Rectal smooth muscle tissue (tissue), 1 donor: ENCODE measurements at regions not wholly inside any gene's neighbourhood (a gene's known extent, or its start where the extent isn't known, plus 50 kb on each side); places are given as distances from the start of the nearest gene placed in this dataset.

Experiments
- H3K27ac ChIP-seq: one replicate; pipeline ENCODE4 v1.7.0; 2013; ENCODE audit warnings: low read depth, low read length, inconsistent platforms
- H3K27me3 ChIP-seq: one replicate; pipeline ENCODE4 v1.7.0; 2013; ENCODE audit warnings: low read length; ENCODE audit not compliant: control insufficient read depth, insufficient read depth
- H3K36me3 ChIP-seq: one replicate; pipeline ENCODE4 v1.7.0; 2013; ENCODE audit warnings: low read length; ENCODE audit not compliant: control insufficient read depth, insufficient read depth
- H3K4me1 ChIP-seq: one replicate; pipeline ENCODE4 v1.7.0; 2013; ENCODE audit warnings: low read length; ENCODE audit not compliant: control insufficient read depth, insufficient read depth
- H3K4me3 ChIP-seq: one replicate; pipeline ENCODE4 v1.7.0; 2013; ENCODE audit warnings: low read length
- H3K9ac ChIP-seq: one replicate; pipeline ENCODE4 v1.7.0; 2013; ENCODE audit warnings: low read length

DNA sequence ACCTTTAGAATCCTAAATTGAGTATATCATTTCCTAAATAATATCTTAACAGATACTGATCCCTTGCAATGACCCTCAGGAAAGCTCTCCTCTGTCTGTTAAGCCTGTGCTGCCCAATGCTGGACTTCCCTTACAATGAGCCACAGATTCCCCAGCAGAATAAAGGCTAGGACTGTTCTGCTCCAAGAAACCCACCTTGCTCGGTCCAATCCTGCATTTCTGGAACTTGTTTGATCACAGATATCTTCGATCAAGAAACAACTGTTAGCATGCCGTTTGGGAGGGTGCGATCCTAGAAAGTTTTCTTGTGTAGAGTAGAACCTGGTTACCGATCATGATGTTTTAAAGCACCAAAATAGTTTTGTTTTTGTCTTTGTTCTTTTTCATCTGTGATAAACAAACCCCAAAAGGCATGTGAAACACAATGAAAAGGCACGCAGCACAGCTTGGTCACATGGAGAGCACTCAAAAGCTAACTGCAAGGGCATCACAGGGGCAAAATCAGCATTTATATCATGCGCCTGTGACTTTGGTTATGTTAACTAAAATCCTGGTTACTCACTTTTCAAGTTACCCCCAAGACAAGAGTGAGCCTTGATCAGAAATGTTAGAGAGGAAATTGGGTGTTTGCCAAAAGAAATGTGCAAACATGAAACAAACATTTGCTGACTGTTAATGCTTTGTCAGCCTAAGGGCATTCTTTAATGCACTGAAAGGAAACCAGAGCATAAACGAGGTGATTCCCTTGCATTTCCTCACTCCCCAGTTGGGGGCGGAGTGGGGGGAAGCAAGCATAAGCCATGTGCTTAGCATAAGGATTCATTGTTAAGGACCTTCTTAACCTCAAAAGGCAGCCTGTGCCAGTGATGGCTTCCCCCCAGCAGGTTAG lies 61.9 kb upstream of the ADAMTS16 start:
- Histone ChIP-seq H3K27me3 (no peaks in the 10 kb centered on the region), H3K27ac (no peak overlapping the region), H3K4me1 (no peaks in the 10 kb centered on the region), H3K4me3 (no peak overlapping the region), H3K9ac (no peak overlapping the region), H3K36me3 (no peaks in the 10 kb centered on the region)

DNA sequence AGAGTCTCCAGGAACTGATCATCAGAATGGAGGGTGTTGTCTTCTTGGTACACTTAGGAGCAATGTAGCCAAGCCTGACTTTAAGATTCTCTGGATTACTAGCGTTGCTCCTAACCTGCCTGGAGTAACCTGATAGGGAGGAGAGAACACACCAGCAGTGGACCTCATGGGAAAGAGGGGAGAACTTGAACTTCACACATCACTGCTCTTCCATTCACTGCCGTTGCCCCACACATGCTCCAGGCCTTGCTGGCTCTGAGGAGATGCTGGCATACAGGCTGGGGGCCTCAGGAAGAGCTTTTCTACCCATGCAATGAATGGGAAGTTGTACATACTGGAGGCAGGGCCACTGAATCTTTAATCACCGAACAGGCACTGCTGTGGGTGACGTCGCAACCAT lies 60.3 kb upstream of the ADAMTS16 start:
- Histone ChIP-seq H3K36me3 (no peaks in the 10 kb centered on the region), H3K27ac (no peak overlapping the region), H3K4me1 (no peaks in the 10 kb centered on the region), H3K4me3 (no peak overlapping the region), H3K9ac (no peak overlapping the region), H3K27me3 (no peaks in the 10 kb centered on the region)

DNA sequence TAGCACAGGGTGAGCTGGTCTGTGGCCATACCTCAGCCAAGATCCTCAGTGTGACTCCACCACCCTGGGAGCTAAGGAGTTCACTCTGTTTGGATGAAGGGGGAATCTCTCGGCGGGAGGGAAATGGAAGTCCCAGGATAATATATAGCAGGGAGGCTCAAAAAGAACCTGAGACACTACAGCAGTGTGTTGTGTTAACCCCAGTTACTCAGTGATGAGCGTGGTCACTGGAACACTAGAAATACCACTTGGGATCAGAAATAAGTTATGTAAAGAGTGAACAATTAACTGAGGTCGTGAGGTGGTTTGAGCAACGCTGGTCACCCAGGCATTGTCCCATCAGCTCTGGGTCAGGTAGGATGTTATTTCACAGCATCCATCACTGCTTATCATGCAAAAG lies 59.3 kb upstream of the ADAMTS16 start:
- H3K36me3 ChIP-seq, result no peaks in the 10 kb centered on the region

DNA sequence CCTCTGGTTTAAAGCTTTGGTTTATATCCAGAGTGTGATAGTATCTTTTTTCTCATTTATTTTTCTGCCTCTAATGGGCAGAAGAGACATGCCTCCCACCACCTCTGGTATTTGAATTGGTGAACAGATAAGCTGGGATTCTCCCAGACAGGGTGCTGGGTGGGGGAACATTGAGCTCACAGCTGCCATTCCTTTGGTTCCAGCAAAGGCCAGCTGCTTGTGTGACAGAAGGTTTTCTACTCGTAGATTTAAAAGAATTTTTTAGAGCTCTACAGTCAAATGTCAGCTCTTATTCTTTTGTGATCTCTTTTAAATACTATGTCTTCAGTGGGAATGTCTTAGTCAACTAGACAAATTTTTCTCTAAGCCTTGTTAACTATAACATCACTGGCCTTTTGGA lies 54.7 kb upstream of the ADAMTS16 start:
- Histone ChIP-seq H3K36me3 (no peaks in the 10 kb centered on the region), H3K27ac (no peak overlapping the region)

More for the DNA sequence above, 59.3 kb upstream of the ADAMTS16 start:
- Histone ChIP-seq H3K27me3 (no peaks in the 10 kb centered on the region), H3K4me1 (no peaks in the 10 kb centered on the region), H3K9ac (no peak overlapping the region), H3K27ac (no peak overlapping the region), H3K4me3 (no peak overlapping the region)

DNA sequence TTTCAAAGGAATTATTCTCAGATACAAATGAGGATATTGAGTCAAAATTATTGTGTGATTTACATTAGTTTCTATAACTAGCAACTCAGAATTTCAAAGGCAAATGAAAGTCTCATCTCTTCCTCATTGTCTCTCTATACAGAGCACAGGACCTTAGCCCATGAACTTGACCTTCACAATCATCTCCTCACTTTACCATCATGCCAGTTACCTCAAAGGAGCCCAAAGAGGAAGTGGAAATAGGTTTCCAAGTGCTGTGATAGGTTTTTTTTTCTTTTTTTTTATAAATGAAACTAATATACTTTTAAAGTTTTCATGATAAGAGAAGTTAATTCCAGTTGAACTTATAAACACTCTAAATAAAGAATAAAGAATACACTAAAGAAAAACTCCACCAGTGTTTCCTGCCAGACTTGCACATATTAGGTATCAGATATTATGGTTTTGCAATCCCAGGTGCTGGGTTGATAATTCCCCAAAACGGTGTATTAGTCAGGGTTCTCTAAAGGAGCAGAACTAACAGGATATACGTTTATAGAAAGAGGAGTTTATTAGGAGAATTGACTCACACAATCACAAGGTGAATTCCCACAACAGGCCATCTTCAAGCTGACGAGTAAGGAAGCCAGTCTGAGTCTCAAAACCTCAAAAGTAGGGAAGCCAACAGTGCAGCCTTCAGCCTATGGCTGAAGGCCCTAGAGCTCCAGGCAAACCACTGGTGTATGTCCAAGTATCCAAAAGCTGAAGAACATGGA lies 50.1 kb upstream of the ADAMTS16 start:
- Histone ChIP-seq H3K4me1 (no peaks in the 10 kb centered on the region), H3K4me3 (no peak overlapping the region), H3K27ac (no peak overlapping the region), H3K27me3 (no peaks in the 10 kb centered on the region), H3K36me3 (no peaks in the 10 kb centered on the region), H3K9ac (no peak overlapping the region)

More for the DNA sequence above, 54.7 kb upstream of the ADAMTS16 start:
- Histone ChIP-seq H3K9ac (no peak overlapping the region), H3K27me3 (no peaks in the 10 kb centered on the region), H3K4me3 (no peak overlapping the region), H3K4me1 (no peaks in the 10 kb centered on the region)
